ENCODE measurements at regions not wholly inside any gene's neighbourhood (a gene's known extent, or its start where the extent isn't known, plus 50 kb on each side); places are given as distances from the start of the nearest gene placed in this dataset.
A peak's percentile ranks its signal among the peaks of the same experiment; 100 is the strongest.
"Not testable (repeated sequence)": the region's sequence is repeated elsewhere in the genome, so short reads cannot be mapped to it uniquely, and the experiment has no call there.

GRCh38 chrX:110964786-110965185, 131.2 kb upstream of the PAK3 start:
- DNase-seq, result peak in 2 of 3 experiments; percentile 16 to 73

GRCh38 chrX:110962451-110962850, 133.5 kb upstream of the PAK3 start:
- DNase-seq, result no peak

- no peak for DNase-seq
Observed at GRCh38 chrX:110955706-110956105, 140.3 kb upstream of the PAK3 start.

GRCh38 chrX:110954428-110955100, 141.4 kb upstream of the PAK3 start:
- DNase-seq, result no peak

GRCh38 chrX:110951472-110952269, 144.3 kb upstream of the PAK3 start:
- DNase-seq, result peak in 2 of 3 experiments; percentile 18 to 54

- peak in 2 of 3 experiments; percentile 80 to 85 for DNase-seq
Observed at GRCh38 chrX:110944751-110945675, 149.4 kb upstream of the CHRDL1 start.

- DNase-seq, result peak; percentile 20 to 85 (median 80)
Observed at GRCh38 chrX:110944311-110944750, 148.7 kb upstream of the CHRDL1 start.

GRCh38 chrX:110941906-110942305, 146.3 kb upstream of the CHRDL1 start:
- DNase-seq, result no peak

GRCh38 chrX:110938977-110939732, 143.5 kb upstream of the CHRDL1 start:
- no peak for DNase-seq

GRCh38 chrX:110924871-110925270, 129.3 kb upstream of the CHRDL1 start:
- DNase-seq, result no peak

- peak in 2 of 3 experiments; percentile 24 to 46 for DNase-seq
Observed at GRCh38 chrX:110920991-110921390, 125.4 kb upstream of the CHRDL1 start.

- no peak for DNase-seq
Observed at GRCh38 chrX:110915570-110915969, 120.0 kb upstream of the CHRDL1 start.

GRCh38 chrX:110915111-110915510, 119.5 kb upstream of the CHRDL1 start:
- DNase-seq, result no peak

- no peak for DNase-seq
Observed at GRCh38 chrX:110914281-110914680, 118.7 kb upstream of the CHRDL1 start.

- not testable (repeated sequence) for DNase-seq
Observed at GRCh38 chrX:110904747-110905146, 109.1 kb upstream of the CHRDL1 start.

- DNase-seq, result no peak
Observed at GRCh38 chrX:110881971-110882370, 86.4 kb upstream of the CHRDL1 start.

GRCh38 chrX:110877326-110877725, 81.7 kb upstream of the CHRDL1 start:
- no peak for DNase-seq

GRCh38 chrX:110871839-110872238, 76.2 kb upstream of the CHRDL1 start:
- DNase-seq, result no peak

GRCh38 chrX:110866421-110866820, 70.8 kb upstream of the CHRDL1 start:
- DNase-seq, result no peak

GRCh38 chrX:110863883-110864282, 68.3 kb upstream of the CHRDL1 start:
- no peak for DNase-seq

- DNase-seq, result no peak
Observed at GRCh38 chrX:110858565-110858964, 62.9 kb upstream of the CHRDL1 start.

GRCh38 chrX:110853610-110854009, 58.0 kb upstream of the CHRDL1 start:
- DNase-seq, result peak; percentile 46 to 82 (median 48)
